B cell (primary cell): ENCODE measurements at regions not wholly inside any gene's neighbourhood (a gene's known extent, or its start where the extent isn't known, plus 50 kb on each side); places are given as distances from the start of the nearest gene placed in this dataset.

Source experiments
- ATAC-seq: fragments of 200-7000 bp; cut with Tn5 transposase; one replicate; pipeline ENCODE4 v1.10.0; 2021; ENCODE audit warnings: low read depth, mild to moderate bottlenecking, moderate number of reproducible peaks, moderate library complexity
- CTCF ChIA-PET: fragments of 350-600 bp; sonication (Branson Sonifier 250); formaldehyde crosslinking; loops from one replicate; lab custom pipeline; 2021; ENCODE audit warnings: antibody characterized with exemption, inconsistent platforms; lab: Charles Lee
- POLR2A ChIA-PET: fragments of 350-600 bp; sonication (Branson Sonifier 250); formaldehyde crosslinking; loops from one replicate; lab custom pipeline; 2021; ENCODE audit warnings: antibody characterized with exemption; lab: Charles Lee
- DNase-seq: peaks from one replicate; pipeline ENCODE4 v3.0.0; 2013
- H2AFZ ChIP-seq: 2 replicates; pipeline ENCODE4 v1.6.1; 2012; ENCODE audit warnings: mild to moderate bottlenecking, low read depth, low read length; ENCODE audit not compliant: insufficient read depth, poor library complexity, severe bottlenecking
- H3K27ac ChIP-seq, 2 donors: 1 replicate in 1 of 2; 2 replicates in 1 of 2; pipeline ENCODE4 v1.5.1; 2012 to 2013; ENCODE audit warnings: low read length in 2 of 2, mild to moderate bottlenecking in 2 of 2, moderate library complexity in 1 of 2
- H3K27me3 ChIP-seq, 4 experiments: fragments of 200-600 bp in 1 of 4; sonication (generic) in 1 of 4; replicated peaks in 1 of 4; 1 replicate in 2 of 4; 2 replicates in 2 of 4; pipeline versions ENCODE4 v1.6.1 to v1.7.0; 2013 to 2016; ENCODE audit warnings: low read length in 3 of 4, mild to moderate bottlenecking in 2 of 4, mixed read lengths in 1 of 4, moderate library complexity in 1 of 4; ENCODE audit not compliant: insufficient read depth in 4 of 4, control insufficient read depth in 3 of 4; ENCODE audit errors: control extremely low read depth in 1 of 4
- H3K36me3 ChIP-seq, 2 experiments: replicated peaks in 1 of 2; 1 replicate in 1 of 2; 2 replicates in 1 of 2; pipeline versions ENCODE4 v1.6.1 to v1.7.1; 2013; ENCODE audit warnings: low read length in 1 of 2; ENCODE audit not compliant: insufficient read depth in 2 of 2, control insufficient read depth in 1 of 2; ENCODE audit errors: control extremely low read depth in 1 of 2, extremely low read depth in 1 of 2
- H3K4me1 ChIP-seq, 2 donors: fragments of 200-600 bp in 1 of 2; sonication (generic) in 1 of 2; 1 replicate in 1 of 2; 2 replicates in 1 of 2; pipeline versions ENCODE4 v1.5.1 to v1.6.1; 2013 to 2017; ENCODE audit warnings: low read length in 2 of 2; ENCODE audit not compliant: control insufficient read depth in 2 of 2, insufficient read depth in 2 of 2
- H3K4me2 ChIP-seq: replicated peaks from 2 replicates; pipeline ENCODE3; 2012; ENCODE audit warnings: mild to moderate bottlenecking, low read depth, low read length; ENCODE audit not compliant: poor library complexity, severe bottlenecking
- H3K4me3 ChIP-seq, 5 experiments: fragments of 200-600 bp in 1 of 5; sonication (generic) in 1 of 5; 1 replicate in 3 of 5; 2 replicates in 2 of 5; pipeline versions ENCODE4 v1.5.1 to v1.7.0; 2011 to 2016; ENCODE audit warnings: low read length in 4 of 5, mild to moderate bottlenecking in 4 of 5, low read depth in 2 of 5, control low read depth in 1 of 5, moderate library complexity in 1 of 5; ENCODE audit not compliant: insufficient read depth in 1 of 5; ENCODE audit errors: control extremely low read depth in 1 of 5, extremely low read depth in 1 of 5
- H3K79me2 ChIP-seq: fragments of 200-600 bp; sonication (generic); one replicate; pipeline ENCODE4 v1.6.0; 2016; ENCODE audit warnings: low read length; ENCODE audit not compliant: control insufficient read depth, insufficient read depth
- H3K9ac ChIP-seq: fragments of 200-600 bp; sonication (generic); 2 replicates; pipeline ENCODE4 v1.6.1; 2017; ENCODE audit warnings: mild to moderate bottlenecking, low read length, moderate library complexity
- H3K9me3 ChIP-seq, 3 donors: one replicate each; pipeline versions ENCODE4 v1.6.1 to v1.7.1; 2013; ENCODE audit warnings: low read length in 2 of 3; ENCODE audit not compliant: control insufficient read depth in 2 of 3, insufficient read depth in 1 of 3; ENCODE audit errors: control extremely low read depth in 1 of 3
- H4K20me1 ChIP-seq: 2 replicates; pipeline ENCODE4 v1.6.0; 2012; ENCODE audit warnings: mild to moderate bottlenecking, low read length; ENCODE audit not compliant: insufficient read depth, control insufficient read depth, poor library complexity, severe bottlenecking
- H3K27ac Mint-ChIP-seq: one replicate; pipeline ENCODE4 v1.8.0; 2021; ENCODE audit warnings: mixed read lengths
- H3K27me3 Mint-ChIP-seq: one replicate; pipeline ENCODE4 v1.8.0; 2021; ENCODE audit warnings: mixed read lengths
- H3K4me1 Mint-ChIP-seq: one replicate; pipeline ENCODE4 v1.8.0; 2021; ENCODE audit warnings: mixed read lengths
- H3K4me3 Mint-ChIP-seq: one replicate; pipeline ENCODE4 v1.8.0; 2021; ENCODE audit warnings: mixed read lengths
- H3K9me3 Mint-ChIP-seq: one replicate; pipeline ENCODE4 v1.8.0; 2022; ENCODE audit warnings: mixed read lengths; ENCODE audit not compliant: insufficient read depth
- CTCF ChIP-seq: fragments of 200-600 bp; IDR thresholded peaks from one replicate; pipeline ENCODE4 v1.8.0; 2022; ENCODE audit warnings: antibody characterized with exemption, mild to moderate bottlenecking
- EZH2 ChIP-seq: IDR thresholded peaks from 2 replicates; pipeline ENCODE4 v1.6.1; 2012; ENCODE audit warnings: borderline replicate concordance, low read depth, mild to moderate bottlenecking, moderate library complexity, low read length; ENCODE audit not compliant: insufficient read depth, poor library complexity, severe bottlenecking
- WGBS: methylation state at CpG from one replicate; pipeline ENCODE4 v1.1.5; 2013; ENCODE audit warnings: missing lambda C conversion rate; ENCODE audit not compliant: insufficient coverage; 5-methylcytosine and 5-hydroxymethylcytosine counted together
- intact Hi-C: fragments of 100-400 bp; cut with micrococcal nuclease; formaldehyde crosslinking; loops from one replicate; pipeline ENCODE4 v1.10.0; 2022

- ATAC-seq (no peak), DNase-seq (no peak)
- intact Hi-C loops = no loop called here
- H3K9me3 ChIP-seq = no peaks in the 10 kb centered on the region
- H3K4me1 ChIP-seq = no peaks in the 10 kb centered on the region
- POLR2A ChIA-PET = no interaction called here
- CTCF ChIA-PET = interaction anchor here (1.1 to 1.2 kb wide), 2 partner anchors 9 to 10 kb away, joined by 3 to 4 read pairs; no protein-coding TSS in a partner anchor
- no peaks in the 10 kb centered on the region for H3K27me3 Mint-ChIP-seq
- no peak overlapping the region for H3K4me3 ChIP-seq
- H3K27ac ChIP-seq = no peak overlapping the region
- no peak overlapping the region for H3K27ac Mint-ChIP-seq
- no peaks in the 10 kb centered on the region for H3K36me3 ChIP-seq
- H3K4me2 ChIP-seq = no peak overlapping the region
- H3K79me2 ChIP-seq = no peaks in the 10 kb centered on the region
- H3K9ac ChIP-seq = no peak overlapping the region
- H2AFZ ChIP-seq = no peak overlapping the region
- no peak overlapping the region for H3K4me3 Mint-ChIP-seq
- H3K27me3 ChIP-seq = no peaks in the 10 kb centered on the region
- TF ChIP-seq CTCF = no peak
- TF ChIP-seq EZH2 = no peak
- H3K4me1 Mint-ChIP-seq = no peaks in the 10 kb centered on the region
- H3K9me3 Mint-ChIP-seq = peaks cover 8% of the 10 kb centered on the region
- no CpG with 5 or more reads among the region's 2 CpGs for WGBS
- H4K20me1 ChIP-seq = no peaks in the 10 kb centered on the region
These were observed 490.2 kb downstream of the TLE4 start for GRCh38 chr9:80061940-80062339.

GRCh38 chr9:80061096-80061495, 489.3 kb downstream of the TLE4 start:
- Mint-ChIP-seq H3K9me3 (peaks cover 8% of the 10 kb centered on the region), H3K27me3 (no peaks in the 10 kb centered on the region), H3K4me3 (no peak overlapping the region), H3K4me1 (no peaks in the 10 kb centered on the region), H3K27ac (no peak overlapping the region)
- no peak overlapping the region for H3K4me3 ChIP-seq
- H3K9ac ChIP-seq = no peak overlapping the region
- H3K36me3 ChIP-seq = no peaks in the 10 kb centered on the region
- DNase-seq = no peak
- ChIA-PET POLR2A (no interaction called here), CTCF (interaction anchor here (1.1 to 1.2 kb wide), 2 partner anchors 9 to 10 kb away, joined by 3 to 4 read pairs; no protein-coding TSS in a partner anchor)
- no peaks in the 10 kb centered on the region for H3K79me2 ChIP-seq
- H2AFZ ChIP-seq = no peak overlapping the region
- no peak for TF ChIP-seq CTCF
- TF ChIP-seq EZH2 = no peak
- H3K4me1 ChIP-seq = no peaks in the 10 kb centered on the region
- H3K4me2 ChIP-seq = no peak overlapping the region
- ATAC-seq = no peak
- H3K27me3 ChIP-seq = no peaks in the 10 kb centered on the region
- no peaks in the 10 kb centered on the region for H4K20me1 ChIP-seq
- H3K9me3 ChIP-seq = no peaks in the 10 kb centered on the region
- no peak overlapping the region for H3K27ac ChIP-seq
- intact Hi-C loops = no loop called here
